Activated T-helper 2 cell treated with anti-CD3 and anti-CD28 coated beads, Interferon-gamma antibody, Interleukin-2, Interleukin-4, amounts not matched to agents 10 μg/mL and 5 μg/mL and 100 μg/mL, durations not matched to agents 14 hours and 24 hours and 36 hours (primary cell): ENCODE measurements at regions not wholly inside any gene's neighbourhood (a gene's known extent, or its start where the extent isn't known, plus 50 kb on each side); places are given as distances from the start of the nearest gene placed in this dataset.

Experiments used
- DNase-seq: peaks from one replicate; pipeline ENCODE4 v3.0.0; 2021; ENCODE audit warnings: low spot score
- H3K27ac Mint-ChIP-seq: one replicate; pipeline ENCODE4 v1.8.0; 2021; ENCODE audit warnings: mixed read lengths
- H3K27me3 Mint-ChIP-seq: one replicate; pipeline ENCODE4 v1.8.0; 2021; ENCODE audit warnings: low read depth, mixed read lengths
- H3K36me3 Mint-ChIP-seq: one replicate; pipeline ENCODE4 v1.8.0; 2021; ENCODE audit warnings: low read depth, mixed read lengths
- H3K4me1 Mint-ChIP-seq: one replicate; pipeline ENCODE4 v1.8.0; 2021; ENCODE audit warnings: low read depth, mixed read lengths
- H3K4me3 Mint-ChIP-seq: one replicate; pipeline ENCODE4 v1.8.0; 2021; ENCODE audit warnings: low read depth, mild to moderate bottlenecking, moderate library complexity, mixed read lengths
- H3K9me3 Mint-ChIP-seq: one replicate; pipeline ENCODE4 v1.8.0; 2021; ENCODE audit warnings: mixed read lengths
- intact Hi-C: fragments of 100-400 bp; cut with micrococcal nuclease; formaldehyde crosslinking; loops from one replicate; pipeline ENCODE4 v1.15.1; 2023

DNA sequence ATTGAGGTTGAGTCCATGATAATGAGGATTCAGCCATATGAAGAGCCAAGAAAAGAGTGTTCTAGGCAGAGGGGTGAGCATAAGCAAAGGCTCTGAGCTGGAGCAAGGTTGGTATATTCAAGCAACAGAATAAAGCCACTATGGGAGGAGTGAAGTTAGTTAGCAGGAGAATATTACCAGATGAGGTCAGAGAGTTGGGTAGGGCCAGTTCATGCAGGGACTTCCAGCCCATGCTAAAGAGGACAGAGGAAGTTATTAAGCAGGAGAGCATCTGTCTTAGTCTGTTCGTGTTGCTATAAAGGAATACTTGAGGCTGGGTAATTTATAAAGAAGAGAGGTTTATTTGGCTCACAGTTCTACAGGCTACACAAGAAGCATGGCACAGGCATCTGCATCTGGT, 57.1 kb upstream of the ATG10 start:
- Mint-ChIP-seq H3K4me1 (no peaks in the 10 kb centered on the region), H3K27ac (no peak overlapping the region), H3K36me3 (no peaks in the 10 kb centered on the region), H3K27me3 (peaks cover 15% of the 10 kb centered on the region), H3K4me3 (no peak overlapping the region), H3K9me3 (no peaks in the 10 kb centered on the region)
- intact Hi-C loops: no loop called here
- no peak for DNase-seq

DNA sequence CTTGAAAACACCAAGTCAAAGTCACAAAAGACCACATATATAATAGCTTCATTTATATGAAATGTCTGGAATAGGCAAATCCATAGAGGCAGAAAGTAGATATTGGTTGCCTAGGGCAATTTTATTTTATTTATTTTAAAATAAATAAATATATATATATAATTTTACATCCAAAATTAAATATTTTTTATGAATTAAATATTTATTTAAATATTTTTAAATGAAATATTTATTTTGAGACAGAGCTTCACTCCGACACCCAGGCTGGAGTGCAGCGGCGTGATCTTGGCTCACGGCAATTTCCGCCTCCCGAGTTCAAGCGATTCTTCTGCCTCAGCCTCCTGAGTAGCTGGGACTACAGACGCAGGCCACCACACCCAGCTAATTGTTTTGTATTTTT, 58.9 kb upstream of the ATG10 start:
- Mint-ChIP-seq H3K4me1 (no peaks in the 10 kb centered on the region), H3K27me3 (peaks cover 9% of the 10 kb centered on the region), H3K4me3 (no peak overlapping the region), H3K36me3 (no peaks in the 10 kb centered on the region), H3K27ac (no peak overlapping the region), H3K9me3 (no peaks in the 10 kb centered on the region)
- intact Hi-C loops: no loop called here
- no peak for DNase-seq

DNA sequence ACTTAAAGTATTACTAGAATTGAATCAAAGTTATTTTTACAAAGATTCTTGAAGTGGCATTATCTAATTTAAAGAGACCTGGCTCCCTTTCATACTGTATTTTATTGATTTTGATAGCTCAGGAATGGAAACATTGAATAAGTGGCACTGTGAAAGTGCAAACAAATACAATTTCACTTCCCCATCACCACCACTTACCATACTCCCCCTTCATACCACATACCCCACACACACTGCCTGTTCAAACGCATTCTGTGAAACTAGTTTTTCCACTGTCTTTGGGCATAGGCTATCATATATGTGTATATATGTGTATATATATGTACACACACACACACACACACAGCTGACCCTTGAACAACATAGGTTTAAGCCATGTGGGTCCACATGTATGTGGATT, 62.1 kb upstream of the ATG10 start:
- no peaks in the 10 kb centered on the region for H3K36me3 Mint-ChIP-seq
- no peak overlapping the region for H3K27ac Mint-ChIP-seq
- no peak overlapping the region for H3K4me3 Mint-ChIP-seq
- H3K4me1 Mint-ChIP-seq: no peaks in the 10 kb centered on the region
- H3K9me3 Mint-ChIP-seq: no peaks in the 10 kb centered on the region
- intact Hi-C loops: no loop called here
- H3K27me3 Mint-ChIP-seq: no peaks in the 10 kb centered on the region
- no peak for DNase-seq

DNA sequence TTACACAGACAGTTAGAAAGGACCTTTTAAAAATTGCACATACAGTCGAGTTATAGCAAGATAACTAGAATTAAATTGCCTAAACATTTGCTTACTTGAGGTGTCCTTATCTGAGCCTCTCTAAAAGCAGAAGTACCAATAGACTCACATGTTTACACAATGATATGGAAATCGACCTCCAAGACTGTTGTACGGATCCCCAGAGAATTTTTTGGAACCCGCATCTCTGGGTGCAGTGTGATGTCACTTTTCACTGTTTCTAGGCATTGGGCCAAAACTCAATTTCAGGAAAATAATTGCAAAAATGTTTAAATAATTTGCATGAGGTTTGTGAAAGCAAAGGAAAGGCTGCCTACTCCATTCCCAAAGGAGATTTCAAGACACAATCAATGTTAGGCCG, 63.1 kb upstream of the ATG10 start:
- no peaks in the 10 kb centered on the region for H3K4me1 Mint-ChIP-seq
- no peaks in the 10 kb centered on the region for H3K9me3 Mint-ChIP-seq
- no peaks in the 10 kb centered on the region for H3K36me3 Mint-ChIP-seq
- intact Hi-C loops: no loop called here
- no peak overlapping the region for H3K27ac Mint-ChIP-seq
- no peak for DNase-seq
- no peak overlapping the region for H3K4me3 Mint-ChIP-seq
- no peaks in the 10 kb centered on the region for H3K27me3 Mint-ChIP-seq

DNA sequence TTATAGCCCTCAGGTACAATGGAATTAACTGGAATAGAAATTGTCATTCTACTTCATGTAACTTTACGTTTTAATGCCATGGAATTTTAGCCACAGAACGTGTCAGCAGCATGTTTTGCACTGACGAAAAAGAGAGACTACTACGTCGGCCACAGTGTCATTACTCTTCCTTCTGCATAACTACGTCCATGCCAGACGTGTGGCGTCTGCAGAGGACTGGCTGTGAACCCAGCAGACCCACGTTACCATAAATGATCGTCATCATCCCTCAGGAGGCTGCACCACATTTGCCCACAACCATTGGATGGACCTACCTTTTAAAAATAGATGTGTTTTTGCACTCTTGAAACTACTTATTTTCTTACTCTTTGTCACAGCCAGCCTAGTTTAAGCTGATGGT, 63.8 kb upstream of the ATG10 start:
- no peak for DNase-seq
- no peak overlapping the region for H3K27ac Mint-ChIP-seq
- no peaks in the 10 kb centered on the region for H3K27me3 Mint-ChIP-seq
- no peaks in the 10 kb centered on the region for H3K36me3 Mint-ChIP-seq
- H3K4me1 Mint-ChIP-seq: no peaks in the 10 kb centered on the region
- no peaks in the 10 kb centered on the region for H3K9me3 Mint-ChIP-seq
- intact Hi-C loops: no loop called here
- H3K4me3 Mint-ChIP-seq: no peak overlapping the region

DNA sequence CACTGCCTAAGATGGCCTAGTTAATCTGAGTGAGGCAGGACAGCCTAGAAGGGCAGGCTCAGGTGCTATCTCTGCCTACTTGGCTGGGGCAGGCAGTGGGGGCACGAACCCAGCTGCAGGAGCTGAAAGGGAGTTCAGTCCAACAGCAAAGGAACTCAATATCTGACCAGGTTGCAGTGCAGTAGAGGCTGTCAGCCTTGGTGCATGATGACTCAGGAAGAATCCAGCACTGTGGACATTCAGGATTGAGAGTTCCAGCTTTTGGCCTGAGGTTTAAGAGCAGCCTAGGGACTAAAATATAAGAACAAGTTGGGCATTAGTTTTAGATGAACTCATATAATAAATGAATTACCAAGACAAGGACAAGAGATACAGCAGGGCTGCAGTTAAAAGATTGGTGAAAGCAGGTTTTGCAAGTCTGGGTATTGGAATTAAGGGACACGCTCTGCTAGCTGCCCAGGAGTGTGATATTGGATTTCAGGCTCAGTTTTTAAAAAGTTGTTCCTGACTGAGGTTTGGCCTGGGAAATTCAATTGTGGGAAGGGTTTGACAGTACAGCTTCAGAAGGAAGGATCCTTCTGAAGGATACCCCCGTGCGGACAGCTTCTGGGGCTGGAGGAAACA, 64.7 kb upstream of the ATG10 start:
- Mint-ChIP-seq H3K9me3 (no peaks in the 10 kb centered on the region), H3K27ac (no peak overlapping the region), H3K36me3 (no peaks in the 10 kb centered on the region), H3K4me3 (no peak overlapping the region), H3K4me1 (no peaks in the 10 kb centered on the region), H3K27me3 (no peaks in the 10 kb centered on the region)
- intact Hi-C loops: no loop called here
- DNase-seq: no peak

DNA sequence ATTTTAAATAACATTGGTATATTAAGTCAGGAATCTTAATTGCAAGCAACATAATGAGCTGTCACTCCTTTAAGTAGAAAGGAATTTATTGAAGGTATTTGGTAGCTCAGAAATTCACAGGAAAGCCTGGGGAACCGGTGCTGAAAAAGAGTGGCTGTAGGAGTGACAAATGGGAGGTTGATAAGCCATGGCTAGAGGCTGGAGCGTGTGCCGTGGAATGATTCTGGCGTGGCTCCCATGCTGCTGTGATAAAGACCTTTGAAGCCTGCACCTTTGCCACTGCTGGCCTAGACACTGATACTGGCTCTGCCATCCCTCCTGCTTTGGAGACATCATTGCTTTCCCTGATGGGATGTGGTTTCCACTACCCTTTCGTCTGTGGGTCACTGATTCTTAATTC, 65.7 kb upstream of the ATG10 start:
- intact Hi-C loops: no loop called here
- Mint-ChIP-seq H3K9me3 (peaks cover 6% of the 10 kb centered on the region), H3K27me3 (no peaks in the 10 kb centered on the region), H3K4me1 (no peaks in the 10 kb centered on the region), H3K4me3 (no peak overlapping the region), H3K36me3 (no peaks in the 10 kb centered on the region), H3K27ac (no peak overlapping the region)
- DNase-seq: no peak

DNA sequence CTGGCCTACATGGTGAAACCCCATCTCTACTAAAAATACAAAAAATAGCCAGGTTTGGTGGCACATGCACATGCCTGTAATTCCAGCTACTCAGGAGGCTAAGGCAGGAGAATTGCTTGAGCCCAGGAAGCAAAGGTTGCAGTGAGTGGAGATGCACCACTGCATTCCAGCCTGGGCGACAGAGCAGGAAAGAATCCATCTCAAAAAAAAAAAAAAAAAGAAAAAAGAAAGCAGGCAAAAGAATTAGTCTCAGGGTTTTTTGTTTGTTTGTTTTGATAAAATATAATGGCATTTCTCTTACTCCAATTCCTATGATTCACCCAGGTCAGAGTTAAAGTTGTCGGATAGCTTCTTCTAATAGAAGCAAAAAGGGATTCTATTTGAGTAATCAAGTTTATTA, 67.0 kb upstream of the ATG10 start:
- Mint-ChIP-seq H3K4me1 (no peaks in the 10 kb centered on the region), H3K9me3 (peaks cover 10% of the 10 kb centered on the region), H3K36me3 (no peaks in the 10 kb centered on the region), H3K27me3 (no peaks in the 10 kb centered on the region), H3K27ac (no peak overlapping the region), H3K4me3 (no peak overlapping the region)
- DNase-seq: no peak
- intact Hi-C loops: no loop called here

DNA sequence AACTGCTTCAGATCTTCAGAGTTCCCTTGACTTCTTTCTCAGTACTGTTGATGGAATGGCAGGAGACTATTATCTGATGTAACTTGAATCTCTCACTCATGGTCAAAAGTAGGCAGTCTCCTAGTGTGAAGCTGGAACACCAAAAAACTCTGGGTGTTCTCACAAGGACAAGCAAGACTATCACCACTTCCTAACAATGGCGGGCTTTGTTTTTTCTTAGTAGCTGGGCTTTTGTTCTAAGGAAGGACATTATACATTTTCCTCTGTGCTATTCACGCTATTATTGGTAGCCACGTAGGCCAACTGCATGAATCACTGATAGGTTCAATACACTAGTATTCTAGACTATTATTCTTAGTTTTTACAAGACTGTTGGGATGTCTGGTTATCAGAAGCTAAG, 67.7 kb upstream of the ATG10 start:
- Mint-ChIP-seq H3K27me3 (no peaks in the 10 kb centered on the region), H3K36me3 (no peaks in the 10 kb centered on the region), H3K9me3 (peaks cover 11% of the 10 kb centered on the region), H3K4me1 (no peaks in the 10 kb centered on the region), H3K4me3 (no peak overlapping the region), H3K27ac (no peak overlapping the region)
- no peak for DNase-seq
- intact Hi-C loops: no loop called here

DNA sequence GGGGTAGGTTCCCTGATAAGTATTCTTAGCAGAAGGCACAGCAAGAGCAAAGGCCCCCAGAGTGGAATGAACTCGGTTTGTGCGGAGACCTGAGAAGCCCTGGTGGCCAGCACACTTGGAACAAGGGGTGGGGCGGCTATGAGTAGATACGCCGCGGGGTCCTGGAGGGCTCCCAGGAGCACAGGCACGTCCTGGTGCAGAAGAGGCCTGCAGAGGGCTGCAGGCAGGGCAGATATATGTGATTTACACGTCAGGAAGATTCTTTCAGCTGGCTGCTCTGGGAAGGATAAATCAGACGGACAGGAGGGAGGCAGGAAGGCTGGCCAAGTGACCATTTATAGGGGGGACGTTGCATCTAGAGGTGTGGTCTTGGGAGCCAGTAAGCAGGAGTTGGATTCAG, 70.2 kb upstream of the ATG10 start:
- Mint-ChIP-seq H3K36me3 (no peaks in the 10 kb centered on the region), H3K27me3 (no peaks in the 10 kb centered on the region), H3K4me3 (no peak overlapping the region), H3K4me1 (no peaks in the 10 kb centered on the region), H3K27ac (no peak overlapping the region), H3K9me3 (peaks cover 11% of the 10 kb centered on the region)
- DNase-seq: no peak
- intact Hi-C loops: no loop called here

DNA sequence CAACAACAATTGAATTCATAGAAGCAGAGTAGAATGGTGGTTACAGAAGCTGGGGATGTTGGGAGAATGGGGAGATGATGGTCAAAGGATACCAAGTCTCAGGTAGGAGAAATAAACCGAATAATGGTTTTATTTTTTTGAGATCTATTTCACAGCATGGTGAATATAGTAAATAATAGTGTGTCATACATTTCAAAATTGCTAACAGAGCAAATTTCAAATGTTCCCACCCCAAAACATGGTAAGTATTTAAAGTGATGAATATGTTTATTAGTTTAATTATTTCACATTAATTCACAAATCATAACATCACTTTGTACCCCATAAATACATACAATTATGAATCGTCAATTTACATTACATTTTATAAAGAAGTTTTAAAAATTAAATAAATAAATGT, 72.7 kb upstream of the ATG10 start:
- Mint-ChIP-seq H3K9me3 (peaks cover 11% of the 10 kb centered on the region), H3K4me3 (no peak overlapping the region), H3K27me3 (no peaks in the 10 kb centered on the region), H3K36me3 (no peaks in the 10 kb centered on the region), H3K4me1 (no peaks in the 10 kb centered on the region), H3K27ac (no peak overlapping the region)
- intact Hi-C loops: no loop called here
- DNase-seq: no peak

DNA sequence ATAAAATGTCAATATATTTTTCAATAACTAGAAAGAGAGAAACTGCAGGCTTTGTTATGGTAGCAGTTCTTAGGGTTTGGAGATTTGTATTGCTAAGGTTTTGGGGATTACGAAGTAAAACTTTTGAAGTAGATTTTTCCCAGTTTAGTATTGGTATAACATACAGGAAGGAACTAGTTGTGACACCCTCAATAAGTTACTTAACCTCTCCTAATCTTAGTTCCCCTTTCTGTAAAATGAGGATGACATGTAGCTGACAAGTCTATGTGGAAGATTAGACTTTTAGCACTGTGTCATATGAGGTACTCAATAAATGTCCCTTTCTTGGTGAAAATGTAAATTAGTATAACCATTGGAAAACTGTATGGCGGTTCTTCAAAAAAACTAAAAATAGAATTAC, 73.4 kb upstream of the ATG10 start:
- intact Hi-C loops: no loop called here
- H3K27me3 Mint-ChIP-seq: no peaks in the 10 kb centered on the region
- DNase-seq: no peak
- H3K9me3 Mint-ChIP-seq: peaks cover 11% of the 10 kb centered on the region
- H3K27ac Mint-ChIP-seq: no peak overlapping the region
- no peaks in the 10 kb centered on the region for H3K36me3 Mint-ChIP-seq
- no peak overlapping the region for H3K4me3 Mint-ChIP-seq
- H3K4me1 Mint-ChIP-seq: no peaks in the 10 kb centered on the region

DNA sequence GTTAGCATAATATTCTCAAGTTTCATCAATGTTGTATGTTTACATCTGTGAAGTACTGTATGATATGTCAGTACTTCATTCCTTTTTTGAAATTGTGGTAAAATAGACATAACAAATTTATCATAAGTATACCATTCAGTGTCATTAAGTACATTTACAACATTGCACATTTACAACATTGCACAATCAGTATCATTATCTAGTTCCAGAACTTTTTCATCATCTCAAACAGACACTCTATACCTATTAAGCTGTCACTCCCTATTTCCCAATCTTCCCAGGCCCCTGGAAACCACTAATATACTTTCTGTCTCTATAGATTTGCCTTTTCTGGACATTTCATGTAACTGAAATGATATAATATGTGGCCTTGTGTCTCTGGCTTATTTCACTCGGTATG, 75.1 kb upstream of the ATG10 start:
- Mint-ChIP-seq H3K9me3 (peaks cover 11% of the 10 kb centered on the region), H3K27ac (no peak overlapping the region), H3K4me3 (no peak overlapping the region), H3K36me3 (no peaks in the 10 kb centered on the region), H3K4me1 (no peaks in the 10 kb centered on the region), H3K27me3 (no peaks in the 10 kb centered on the region)
- intact Hi-C loops: no loop called here
- DNase-seq: no peak

DNA sequence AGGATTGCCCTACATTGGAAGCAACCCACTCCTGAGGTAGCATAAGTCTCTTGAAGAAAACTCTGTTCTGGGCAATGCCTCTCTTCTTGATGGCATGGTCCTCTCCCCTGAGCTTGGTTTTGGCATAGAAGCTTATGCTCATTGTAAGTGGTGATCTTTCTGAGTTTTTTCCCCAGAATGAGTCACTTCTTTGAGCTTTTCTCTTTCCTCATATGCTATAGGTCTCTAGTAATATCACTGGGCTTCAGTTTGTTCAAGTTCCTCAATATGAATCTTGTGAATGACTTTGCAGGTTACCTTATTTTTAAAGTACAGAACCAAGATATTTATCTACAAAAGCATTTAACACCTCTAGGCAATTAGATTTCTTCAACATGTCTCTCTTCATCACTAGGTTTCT, 76.5 kb upstream of the ATG10 start:
- intact Hi-C loops: no loop called here
- no peaks in the 10 kb centered on the region for H3K4me1 Mint-ChIP-seq
- no peaks in the 10 kb centered on the region for H3K27me3 Mint-ChIP-seq
- H3K4me3 Mint-ChIP-seq: no peak overlapping the region
- H3K9me3 Mint-ChIP-seq: peaks cover 6% of the 10 kb centered on the region
- H3K36me3 Mint-ChIP-seq: no peaks in the 10 kb centered on the region
- DNase-seq: no peak
- no peak overlapping the region for H3K27ac Mint-ChIP-seq
